HL-60 (cell line): ENCODE measurements at regions not wholly inside any gene's neighbourhood (a gene's known extent, or its start where the extent isn't known, plus 50 kb on each side); places are given as distances from the start of the nearest gene placed in this dataset.

Experiments used
- DNase-seq, 2 experiments: peaks; one replicate each; pipeline ENCODE4 v3.0.0-alpha.2; 2010 to 2020; ENCODE audit warnings: low read depth in 1 of 2, low spot score in 1 of 2
- H3K27ac ChIP-seq: fragments of 250-450 bp; sonication (Bioruptor Pico); replicated peaks from 2 replicates; pipeline ENCODE4 v1.5.1; 2020; ENCODE audit warnings: mild to moderate bottlenecking, moderate library complexity
- H3K27me3 ChIP-seq: fragments of 250-450 bp; sonication (Bioruptor Pico); 2 replicates; pipeline ENCODE4 v1.5.1; 2021; ENCODE audit warnings: mild to moderate bottlenecking, moderate library complexity; ENCODE audit not compliant: insufficient read depth, poor library complexity, severe bottlenecking
- H3K4me3 ChIP-seq: replicated peaks from 2 replicates; pipeline ENCODE4 v1.5.1; 2011; ENCODE audit warnings: mild to moderate bottlenecking, control low read depth, low read length; ENCODE audit not compliant: insufficient read depth
- CTCF ChIP-seq: IDR thresholded peaks from one replicate; pipeline ENCODE4 v1.5.1; 2011; ENCODE audit warnings: low read length, control low read depth, inconsistent platforms; ENCODE audit not compliant: insufficient read depth
- GABPA ChIP-seq: IDR thresholded peaks from 2 replicates; pipeline ENCODE4 v1.6.1; 2012; ENCODE audit warnings: low read depth
- POLR2AphosphoS5 ChIP-seq: IDR thresholded peaks from 2 replicates; pipeline ENCODE4 v1.6.1; 2012; ENCODE audit warnings: low read depth
- SPI1 ChIP-seq: IDR thresholded peaks from 2 replicates; pipeline ENCODE4 v1.6.1; 2012; ENCODE audit warnings: low read depth, mild to moderate bottlenecking, borderline replicate concordance
- TF ChIP-seq, protein P1 (sequence below): IDR thresholded peaks from 2 replicates; pipeline ENCODE4 v1.6.1; 2012; ENCODE audit warnings: low read depth; ENCODE audit not compliant: insufficient replicate concordance

- H3K4me3 ChIP-seq: no peak overlapping the region
- no peak overlapping the region for H3K27ac ChIP-seq
- TF ChIP-seq CTCF (no peak), SPI1 (no peak), GABPA (no peak), POLR2AphosphoS5 (no peak)
- TF ChIP-seq, protein P1, sequence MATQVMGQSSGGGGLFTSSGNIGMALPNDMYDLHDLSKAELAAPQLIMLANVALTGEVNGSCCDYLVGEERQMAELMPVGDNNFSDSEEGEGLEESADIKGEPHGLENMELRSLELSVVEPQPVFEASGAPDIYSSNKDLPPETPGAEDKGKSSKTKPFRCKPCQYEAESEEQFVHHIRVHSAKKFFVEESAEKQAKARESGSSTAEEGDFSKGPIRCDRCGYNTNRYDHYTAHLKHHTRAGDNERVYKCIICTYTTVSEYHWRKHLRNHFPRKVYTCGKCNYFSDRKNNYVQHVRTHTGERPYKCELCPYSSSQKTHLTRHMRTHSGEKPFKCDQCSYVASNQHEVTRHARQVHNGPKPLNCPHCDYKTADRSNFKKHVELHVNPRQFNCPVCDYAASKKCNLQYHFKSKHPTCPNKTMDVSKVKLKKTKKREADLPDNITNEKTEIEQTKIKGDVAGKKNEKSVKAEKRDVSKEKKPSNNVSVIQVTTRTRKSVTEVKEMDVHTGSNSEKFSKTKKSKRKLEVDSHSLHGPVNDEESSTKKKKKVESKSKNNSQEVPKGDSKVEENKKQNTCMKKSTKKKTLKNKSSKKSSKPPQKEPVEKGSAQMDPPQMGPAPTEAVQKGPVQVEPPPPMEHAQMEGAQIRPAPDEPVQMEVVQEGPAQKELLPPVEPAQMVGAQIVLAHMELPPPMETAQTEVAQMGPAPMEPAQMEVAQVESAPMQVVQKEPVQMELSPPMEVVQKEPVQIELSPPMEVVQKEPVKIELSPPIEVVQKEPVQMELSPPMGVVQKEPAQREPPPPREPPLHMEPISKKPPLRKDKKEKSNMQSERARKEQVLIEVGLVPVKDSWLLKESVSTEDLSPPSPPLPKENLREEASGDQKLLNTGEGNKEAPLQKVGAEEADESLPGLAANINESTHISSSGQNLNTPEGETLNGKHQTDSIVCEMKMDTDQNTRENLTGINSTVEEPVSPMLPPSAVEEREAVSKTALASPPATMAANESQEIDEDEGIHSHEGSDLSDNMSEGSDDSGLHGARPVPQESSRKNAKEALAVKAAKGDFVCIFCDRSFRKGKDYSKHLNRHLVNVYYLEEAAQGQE: no peak
- DNase-seq: no peak
- peaks cover 3% of the 10 kb centered on the region for H3K27me3 ChIP-seq
These were observed 101.5 kb upstream of the GADD45A start for GRCh38 chr1:67583462-67583950.

DNA sequence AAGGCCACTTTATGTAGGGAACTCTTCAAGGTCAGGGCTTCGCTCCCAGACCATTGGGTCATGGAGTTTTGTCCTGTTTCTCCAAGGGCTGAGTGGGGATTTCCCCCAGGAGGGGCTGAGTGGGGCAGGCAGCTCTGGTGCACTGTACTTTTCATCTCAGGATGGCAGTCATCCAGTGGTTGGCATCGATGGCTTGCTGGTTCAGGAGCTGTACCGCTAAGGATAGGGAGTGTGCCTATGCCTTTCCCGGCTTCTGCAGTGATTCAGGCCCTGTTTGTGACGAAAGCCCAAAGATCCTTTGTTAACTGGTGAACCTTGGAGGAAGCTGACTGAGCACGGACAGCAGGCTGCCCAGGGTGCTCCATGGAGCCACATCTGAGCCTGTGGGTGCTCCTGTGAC is 100.1 kb upstream of the GADD45A start:
- Histone ChIP-seq H3K27me3 (no peaks in the 10 kb centered on the region), H3K4me3 (no peak overlapping the region), H3K27ac (no peak overlapping the region)
- no peak for TF ChIP-seq CTCF
- TF ChIP-seq SPI1: no peak
- no peak for TF ChIP-seq GABPA
- TF ChIP-seq, protein P1: no peak
- no peak for TF ChIP-seq POLR2AphosphoS5
- no peak for DNase-seq

DNA sequence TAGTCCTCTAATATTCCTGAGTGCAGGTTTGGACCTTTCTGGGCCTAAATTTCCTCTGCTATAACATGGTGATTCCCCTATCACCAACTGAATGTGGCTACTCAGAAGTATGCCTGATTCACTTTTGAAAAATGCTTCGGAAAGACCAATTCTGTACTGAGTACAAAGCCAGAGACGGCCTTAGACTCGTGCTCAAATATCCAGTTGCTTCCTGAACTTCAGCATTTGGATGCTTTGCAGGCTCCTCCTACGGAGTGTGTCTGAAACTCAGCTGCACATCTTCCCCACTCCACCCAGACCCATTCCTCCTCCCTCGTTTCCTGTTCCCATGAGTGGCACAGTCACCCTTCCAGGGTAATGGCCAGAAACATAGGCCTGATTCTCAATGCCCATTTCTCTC is 98.4 kb upstream of the GADD45A start:
- H3K4me3 ChIP-seq: no peak overlapping the region
- no peak overlapping the region for H3K27ac ChIP-seq
- no peak for TF ChIP-seq POLR2AphosphoS5
- no peak for TF ChIP-seq SPI1
- TF ChIP-seq, protein P1: no peak
- no peak for TF ChIP-seq GABPA
- TF ChIP-seq CTCF: no peak

More for the DNA sequence above, 98.4 kb upstream of the GADD45A start:
- DNase-seq: no peak
- no peaks in the 10 kb centered on the region for H3K27me3 ChIP-seq
